C4-2B (cell line): ENCODE measurements at regions not wholly inside any gene's neighbourhood (a gene's known extent, or its start where the extent isn't known, plus 50 kb on each side); places are given as distances from the start of the nearest gene placed in this dataset.

ENCODE experiments used
- CTCF ChIP-seq: fragments of 450-650 bp; conservative IDR thresholded peaks from 2 replicates; pipeline ENCODE4 v1.5.1; 2017; ENCODE audit warnings: mild to moderate bottlenecking
- ZFX ChIP-seq: fragments of 450-650 bp; IDR thresholded peaks from 2 replicates; pipeline ENCODE4 v1.6.1; 2017

- TF ChIP-seq CTCF (no peak), ZFX (no peak)
These were observed 308.4 kb upstream of the KLF6 start for GRCh38 chr10:4093438-4093837.
